T-helper 2 cell treated with Interferon-gamma antibody and Interleukin-4, amounts not matched to agents 5 μg/mL and 100 μg/mL, for 36 hours (primary cell): ENCODE measurements at regions not wholly inside any gene's neighbourhood (a gene's known extent, or its start where the extent isn't known, plus 50 kb on each side); places are given as distances from the start of the nearest gene placed in this dataset.

ENCODE experiments used
- DNase-seq: peaks from one replicate; pipeline ENCODE4 v3.0.0; 2021; ENCODE audit warnings: low spot score
- H3K27ac Mint-ChIP-seq: one replicate; pipeline ENCODE4 v1.8.0; 2021; ENCODE audit warnings: mild to moderate bottlenecking, mixed read lengths
- H3K27me3 Mint-ChIP-seq: one replicate; pipeline ENCODE4 v1.8.0; 2021; ENCODE audit warnings: low read depth, mixed read lengths
- H3K36me3 Mint-ChIP-seq: one replicate; pipeline ENCODE4 v1.8.0; 2021; ENCODE audit warnings: low read depth, mixed read lengths
- H3K4me1 Mint-ChIP-seq: one replicate; pipeline ENCODE4 v1.8.0; 2021; ENCODE audit warnings: low read depth, mixed read lengths
- H3K4me3 Mint-ChIP-seq: one replicate; pipeline ENCODE4 v1.8.0; 2022; ENCODE audit warnings: mild to moderate bottlenecking, moderate library complexity, mixed read lengths
- H3K9me3 Mint-ChIP-seq: one replicate; pipeline ENCODE4 v1.8.0; 2021; ENCODE audit warnings: mixed read lengths

GRCh38 chr20:55242853-55243252 lies 762.5 kb downstream of the CBLN4 start:
- no peak for DNase-seq
- Mint-ChIP-seq H3K27ac (no peak overlapping the region), H3K4me3 (no peak overlapping the region), H3K4me1 (no peaks in the 10 kb centered on the region), H3K36me3 (no peaks in the 10 kb centered on the region), H3K27me3 (no peaks in the 10 kb centered on the region), H3K9me3 (peaks cover 54% of the 10 kb centered on the region)

GRCh38 chr20:55239269-55239668 lies 763.9 kb downstream of the DOK5 start:
- H3K9me3 Mint-ChIP-seq = peaks cover 35% of the 10 kb centered on the region
- no peak overlapping the region for H3K27ac Mint-ChIP-seq
- H3K4me1 Mint-ChIP-seq = no peaks in the 10 kb centered on the region
- no peak for DNase-seq
- H3K36me3 Mint-ChIP-seq = no peaks in the 10 kb centered on the region
- H3K4me3 Mint-ChIP-seq = no peak overlapping the region
- H3K27me3 Mint-ChIP-seq = no peaks in the 10 kb centered on the region

- no peaks in the 10 kb centered on the region for H3K27me3 Mint-ChIP-seq
- no peak for DNase-seq
- H3K4me3 Mint-ChIP-seq = no peak overlapping the region
- no peak overlapping the region for H3K27ac Mint-ChIP-seq
- peaks cover 28% of the 10 kb centered on the region for H3K9me3 Mint-ChIP-seq
- no peaks in the 10 kb centered on the region for H3K4me1 Mint-ChIP-seq
- H3K36me3 Mint-ChIP-seq = no peaks in the 10 kb centered on the region
These were observed 757.3 kb downstream of the DOK5 start for GRCh38 chr20:55232647-55233046.

GRCh38 chr20:55229451-55229850 lies 754.1 kb downstream of the DOK5 start:
- no peaks in the 10 kb centered on the region for H3K27me3 Mint-ChIP-seq
- H3K27ac Mint-ChIP-seq = no peak overlapping the region
- H3K4me1 Mint-ChIP-seq = no peaks in the 10 kb centered on the region
- H3K9me3 Mint-ChIP-seq = peaks cover 26% of the 10 kb centered on the region
- no peaks in the 10 kb centered on the region for H3K36me3 Mint-ChIP-seq
- DNase-seq = no peak
- no peak overlapping the region for H3K4me3 Mint-ChIP-seq

- H3K4me3 Mint-ChIP-seq = no peak overlapping the region
- H3K4me1 Mint-ChIP-seq = no peaks in the 10 kb centered on the region
- no peaks in the 10 kb centered on the region for H3K36me3 Mint-ChIP-seq
- H3K27me3 Mint-ChIP-seq = no peaks in the 10 kb centered on the region
- H3K9me3 Mint-ChIP-seq = peaks cover 31% of the 10 kb centered on the region
- DNase-seq = no peak
- no peak overlapping the region for H3K27ac Mint-ChIP-seq
These were observed 741.3 kb downstream of the DOK5 start for GRCh38 chr20:55216525-55217242.

- Mint-ChIP-seq H3K9me3 (peaks cover 44% of the 10 kb centered on the region), H3K4me1 (no peaks in the 10 kb centered on the region), H3K27me3 (no peaks in the 10 kb centered on the region), H3K4me3 (no peak overlapping the region), H3K36me3 (no peaks in the 10 kb centered on the region), H3K27ac (no peak overlapping the region)
- DNase-seq = no peak
These were observed 738.3 kb downstream of the DOK5 start for GRCh38 chr20:55213653-55214052.

- H3K27ac Mint-ChIP-seq = no peak overlapping the region
- no peaks in the 10 kb centered on the region for H3K4me1 Mint-ChIP-seq
- no peaks in the 10 kb centered on the region for H3K27me3 Mint-ChIP-seq
- no peak for DNase-seq
- no peak overlapping the region for H3K4me3 Mint-ChIP-seq
- H3K9me3 Mint-ChIP-seq = peaks cover 36% of the 10 kb centered on the region
- no peaks in the 10 kb centered on the region for H3K36me3 Mint-ChIP-seq
These were observed 736.1 kb downstream of the DOK5 start for GRCh38 chr20:55211481-55211880.

GRCh38 chr20:55205665-55206064 lies 730.3 kb downstream of the DOK5 start:
- Mint-ChIP-seq H3K4me3 (no peak overlapping the region), H3K27ac (no peak overlapping the region), H3K9me3 (peaks cover 38% of the 10 kb centered on the region), H3K36me3 (no peaks in the 10 kb centered on the region), H3K27me3 (no peaks in the 10 kb centered on the region), H3K4me1 (no peaks in the 10 kb centered on the region)
- no peak for DNase-seq

GRCh38 chr20:55200317-55200716 lies 724.9 kb downstream of the DOK5 start:
- no peak overlapping the region for H3K4me3 Mint-ChIP-seq
- no peaks in the 10 kb centered on the region for H3K36me3 Mint-ChIP-seq

GRCh38 chr20:55194947-55195346 lies 719.6 kb downstream of the DOK5 start:
- H3K4me3 Mint-ChIP-seq = no peak overlapping the region
- no peak overlapping the region for H3K27ac Mint-ChIP-seq
- no peak for DNase-seq
- H3K9me3 Mint-ChIP-seq = peaks cover 43% of the 10 kb centered on the region
- no peaks in the 10 kb centered on the region for H3K27me3 Mint-ChIP-seq
- H3K36me3 Mint-ChIP-seq = no peaks in the 10 kb centered on the region
- H3K4me1 Mint-ChIP-seq = no peaks in the 10 kb centered on the region

More at GRCh38 chr20:55200317-55200716, 724.9 kb downstream of the DOK5 start:
- no peaks in the 10 kb centered on the region for H3K4me1 Mint-ChIP-seq
- H3K27ac Mint-ChIP-seq = no peak overlapping the region
- peaks cover 26% of the 10 kb centered on the region for H3K9me3 Mint-ChIP-seq
- no peaks in the 10 kb centered on the region for H3K27me3 Mint-ChIP-seq
- no peak for DNase-seq

GRCh38 chr20:55186228-55186627 lies 710.8 kb downstream of the DOK5 start:
- DNase-seq = no peak
- H3K4me3 Mint-ChIP-seq = no peak overlapping the region
- no peaks in the 10 kb centered on the region for H3K36me3 Mint-ChIP-seq
- peaks cover 52% of the 10 kb centered on the region for H3K9me3 Mint-ChIP-seq
- no peaks in the 10 kb centered on the region for H3K4me1 Mint-ChIP-seq
- H3K27ac Mint-ChIP-seq = no peak overlapping the region
- H3K27me3 Mint-ChIP-seq = no peaks in the 10 kb centered on the region

- Mint-ChIP-seq H3K27me3 (no peaks in the 10 kb centered on the region), H3K36me3 (no peaks in the 10 kb centered on the region), H3K9me3 (peaks cover 29% of the 10 kb centered on the region)
These were observed 699.7 kb downstream of the DOK5 start for GRCh38 chr20:55175081-55175480.

GRCh38 chr20:55174635-55175034 lies 699.2 kb downstream of the DOK5 start:
- Mint-ChIP-seq H3K27ac (no peak overlapping the region), H3K4me3 (no peak overlapping the region), H3K27me3 (no peaks in the 10 kb centered on the region), H3K36me3 (no peaks in the 10 kb centered on the region), H3K4me1 (no peaks in the 10 kb centered on the region), H3K9me3 (peaks cover 24% of the 10 kb centered on the region)
- DNase-seq = no peak

More at GRCh38 chr20:55175081-55175480, 699.7 kb downstream of the DOK5 start:
- Mint-ChIP-seq H3K27ac (no peak overlapping the region), H3K4me1 (no peaks in the 10 kb centered on the region), H3K4me3 (no peak overlapping the region)
- DNase-seq = no peak

GRCh38 chr20:55174172-55174571 lies 698.8 kb downstream of the DOK5 start:
- DNase-seq = no peak
- Mint-ChIP-seq H3K36me3 (no peaks in the 10 kb centered on the region), H3K27ac (no peak overlapping the region), H3K4me3 (no peak overlapping the region), H3K27me3 (no peaks in the 10 kb centered on the region), H3K4me1 (no peaks in the 10 kb centered on the region), H3K9me3 (peaks cover 24% of the 10 kb centered on the region)

GRCh38 chr20:55173601-55174000 lies 698.2 kb downstream of the DOK5 start:
- H3K36me3 Mint-ChIP-seq = no peaks in the 10 kb centered on the region
- H3K4me1 Mint-ChIP-seq = no peaks in the 10 kb centered on the region
- H3K27me3 Mint-ChIP-seq = no peaks in the 10 kb centered on the region
- no peak overlapping the region for H3K27ac Mint-ChIP-seq
- no peak for DNase-seq
- H3K4me3 Mint-ChIP-seq = no peak overlapping the region
- peaks cover 26% of the 10 kb centered on the region for H3K9me3 Mint-ChIP-seq
